SK-N-MC (cell line): ENCODE measurements at regions not wholly inside any gene's neighbourhood (a gene's known extent, or its start where the extent isn't known, plus 50 kb on each side); places are given as distances from the start of the nearest gene placed in this dataset.

Experiments
- DNase-seq: peaks from one replicate; pipeline ENCODE4 v3.0.0-alpha.2; 2011; ENCODE audit warnings: low read depth, low spot score
- H3K27ac ChIP-seq: fragments of 200-600 bp; sonication (generic); 2 replicates; pipeline ENCODE4 v1.5.1; 2016; ENCODE audit warnings: mixed run types
- H3K36me3 ChIP-seq: fragments of 200-600 bp; sonication (generic); 2 replicates; pipeline ENCODE4 v1.6.1; 2017; ENCODE audit warnings: antibody characterized with exemption, low read length, mixed read lengths; ENCODE audit not compliant: insufficient read depth
- H3K4me3 ChIP-seq: fragments of 200-600 bp; sonication (generic); 2 replicates; pipeline ENCODE4 v1.5.1; 2016
- H3K9ac ChIP-seq: fragments of 200-600 bp; sonication (generic); 2 replicates; pipeline ENCODE4 v1.8.0; 2017; ENCODE audit warnings: mixed run types, mixed read lengths; ENCODE audit not compliant: insufficient read length
- H3K9me3 ChIP-seq: fragments of 200-600 bp; sonication (generic); 2 replicates; pipeline ENCODE4 v1.6.1; 2017; ENCODE audit warnings: low read depth, mild to moderate bottlenecking, antibody characterized with exemption, low read length, moderate library complexity, mixed read lengths
- EZH2 ChIP-seq: fragments of 200-600 bp; sonication (generic); IDR thresholded peaks from one replicate; pipeline ENCODE4 v1.6.1; 2017; ENCODE audit warnings: antibody characterized with exemption
- FOXP2 ChIP-seq: optimal IDR thresholded peaks from 2 replicates; pipeline ENCODE3; 2011; ENCODE audit warnings: mild to moderate bottlenecking, moderate library complexity; ENCODE audit not compliant: insufficient read depth; ENCODE audit errors: extremely low read length, control extremely low read depth
- POLR2AphosphoS5 ChIP-seq: IDR thresholded peaks from 2 replicates; pipeline ENCODE4 v1.6.1; 2012; ENCODE audit warnings: mild to moderate bottlenecking, low read depth, low read length, borderline replicate concordance

- no peak for TF ChIP-seq FOXP2
- TF ChIP-seq POLR2AphosphoS5: no peak
- TF ChIP-seq EZH2: no peak
- Histone ChIP-seq H3K36me3 (no peaks in the 10 kb centered on the region), H3K9ac (no peak overlapping the region), H3K9me3 (no peaks in the 10 kb centered on the region), H3K4me3 (no peak overlapping the region), H3K27ac (no peak overlapping the region)
- DNase-seq: no peak
Observed at GRCh38 chr1:87263785-87264184, 64.9 kb upstream of the LMO4 start.

GRCh38 chr1:87264976-87265375 lies 63.7 kb upstream of the LMO4 start:
- TF ChIP-seq EZH2 (no peak), FOXP2 (no peak), POLR2AphosphoS5 (no peak)
- no peak overlapping the region for H3K27ac ChIP-seq
- no peak overlapping the region for H3K9ac ChIP-seq
- no peaks in the 10 kb centered on the region for H3K36me3 ChIP-seq
- no peak for DNase-seq
- H3K4me3 ChIP-seq: no peak overlapping the region
- H3K9me3 ChIP-seq: no peaks in the 10 kb centered on the region

- H3K9me3 ChIP-seq: no peaks in the 10 kb centered on the region
- H3K27ac ChIP-seq: no peak overlapping the region
- no peak for TF ChIP-seq EZH2
- TF ChIP-seq POLR2AphosphoS5: no peak
- no peak for TF ChIP-seq FOXP2
- H3K4me3 ChIP-seq: no peak overlapping the region
- DNase-seq: no peak
- H3K9ac ChIP-seq: no peak overlapping the region
- no peaks in the 10 kb centered on the region for H3K36me3 ChIP-seq
Observed at GRCh38 chr1:87265786-87266185, 62.9 kb upstream of the LMO4 start.

- TF ChIP-seq EZH2 (no peak), POLR2AphosphoS5 (no peak), FOXP2 (no peak)
- Histone ChIP-seq H3K36me3 (no peaks in the 10 kb centered on the region), H3K27ac (no peak overlapping the region), H3K9me3 (no peaks in the 10 kb centered on the region), H3K4me3 (no peak overlapping the region), H3K9ac (no peak overlapping the region)
- no peak for DNase-seq
Observed at GRCh38 chr1:87268111-87268510, 60.6 kb upstream of the LMO4 start.

- Histone ChIP-seq H3K36me3 (no peaks in the 10 kb centered on the region), H3K27ac (no peak overlapping the region), H3K4me3 (no peak overlapping the region), H3K9ac (no peak overlapping the region), H3K9me3 (no peaks in the 10 kb centered on the region)
- no peak for DNase-seq
- TF ChIP-seq POLR2AphosphoS5 (no peak), EZH2 (no peak), FOXP2 (no peak)
Observed at GRCh38 chr1:87269921-87270320, 58.8 kb upstream of the LMO4 start.

- H3K9ac ChIP-seq: no peak overlapping the region
- TF ChIP-seq POLR2AphosphoS5 (no peak), FOXP2 (no peak), EZH2 (no peak)
Observed at GRCh38 chr1:87273291-87273690, 55.4 kb upstream of the LMO4 start.

GRCh38 chr1:87274851-87275250 lies 53.8 kb upstream of the LMO4 start:
- TF ChIP-seq EZH2 (no peak), POLR2AphosphoS5 (no peak), FOXP2 (no peak)
- no peaks in the 10 kb centered on the region for H3K9me3 ChIP-seq
- no peak for DNase-seq
- H3K4me3 ChIP-seq: no peak overlapping the region
- no peaks in the 10 kb centered on the region for H3K36me3 ChIP-seq
- H3K9ac ChIP-seq: no peak overlapping the region
- no peak overlapping the region for H3K27ac ChIP-seq

More at GRCh38 chr1:87273291-87273690, 55.4 kb upstream of the LMO4 start:
- Histone ChIP-seq H3K4me3 (no peak overlapping the region), H3K36me3 (no peaks in the 10 kb centered on the region), H3K9me3 (no peaks in the 10 kb centered on the region), H3K27ac (no peak overlapping the region)
- DNase-seq: no peak

- no peak overlapping the region for H3K9ac ChIP-seq
- no peak for DNase-seq
- H3K9me3 ChIP-seq: no peaks in the 10 kb centered on the region
- no peak overlapping the region for H3K4me3 ChIP-seq
- no peak for TF ChIP-seq POLR2AphosphoS5
- TF ChIP-seq EZH2: no peak
- no peak for TF ChIP-seq FOXP2
- H3K27ac ChIP-seq: no peak overlapping the region
- no peaks in the 10 kb centered on the region for H3K36me3 ChIP-seq
Observed at GRCh38 chr1:87278825-87279535, 49.7 kb upstream of the LMO4 start.
